Neural cell (in vitro differentiated cells): ENCODE measurements at regions not wholly inside any gene's neighbourhood (a gene's known extent, or its start where the extent isn't known, plus 50 kb on each side); places are given as distances from the start of the nearest gene placed in this dataset.

Experiments used
- H2AFZ ChIP-seq: fragments of 200-600, 300-800 bp; sonication (generic), shearing (Covaris generic); 2 replicates; pipeline ENCODE4 v1.6.0; 2014; ENCODE audit warnings: low read depth, mild to moderate bottlenecking, antibody characterized with exemption, low read length, moderate library complexity
- H3F3A ChIP-seq: fragments of 200-600 bp; shearing (Covaris generic); 2 replicates; pipeline ENCODE4 v1.6.1; 2016; ENCODE audit warnings: mild to moderate bottlenecking, moderate library complexity, mixed read lengths, antibody characterized with exemption, low read length; ENCODE audit not compliant: insufficient read depth, poor library complexity, severe bottlenecking
- H3K27ac ChIP-seq: fragments of 200-600, 300-800 bp; sonication (generic), shearing (Covaris generic); 2 replicates; pipeline ENCODE4 v1.5.1; 2014; ENCODE audit warnings: mild to moderate bottlenecking, low read length, moderate library complexity
- H3K27me3 ChIP-seq: fragments of 300-800, 200-600 bp; sonication (generic), shearing (Covaris generic); 2 replicates; pipeline ENCODE4 v1.6.0; 2014; ENCODE audit warnings: mild to moderate bottlenecking, low read depth, low read length, moderate library complexity; ENCODE audit not compliant: insufficient read depth
- H3K36me3 ChIP-seq: fragments of 300-800, 200-600 bp; sonication (generic), shearing (Covaris generic); 2 replicates; pipeline ENCODE4 v1.5.1; 2014; ENCODE audit warnings: mild to moderate bottlenecking, antibody characterized with exemption, low read length, moderate library complexity; ENCODE audit not compliant: insufficient read depth
- H3K4me2 ChIP-seq: fragments of 300-800, 200-600 bp; sonication (generic), shearing (Covaris generic); 2 replicates; pipeline ENCODE4 v1.6.0; 2014; ENCODE audit warnings: mild to moderate bottlenecking, low read length
- H3K4me3 ChIP-seq: fragments of 300-800, 200-600 bp; sonication (generic), shearing (Covaris generic); 2 replicates; pipeline ENCODE4 v1.5.1; 2014; ENCODE audit warnings: mild to moderate bottlenecking, low read length, moderate library complexity
- H3K79me2 ChIP-seq: fragments of 200-600 bp; shearing (Covaris generic); replicated peaks from 2 replicates; pipeline ENCODE4 v1.6.0; 2014; ENCODE audit warnings: mild to moderate bottlenecking, low read length, moderate library complexity; ENCODE audit not compliant: insufficient read depth
- H3K9ac ChIP-seq: fragments of 300-800, 200-600 bp; sonication (generic), shearing (Covaris generic); 2 replicates; pipeline ENCODE4 v1.6.1; 2016; ENCODE audit warnings: mild to moderate bottlenecking, low read length, mixed read lengths
- H3K9me2 ChIP-seq: fragments of 200-600 bp; shearing (Covaris generic); 2 replicates; pipeline ENCODE4 v1.6.1; 2016; ENCODE audit warnings: mild to moderate bottlenecking, low read length, mixed read lengths; ENCODE audit not compliant: insufficient read depth
- H3K9me3 ChIP-seq: fragments of 200-600, 300-800 bp; sonication (generic), shearing (Covaris generic); 2 replicates; pipeline ENCODE4 v1.6.1; 2016; ENCODE audit warnings: mild to moderate bottlenecking, mixed run types, low read length, moderate library complexity, mixed read lengths
- H4K20me1 ChIP-seq: fragments of 200-600 bp; shearing (Covaris generic); 2 replicates; pipeline ENCODE4 v1.6.1; 2016; ENCODE audit warnings: mild to moderate bottlenecking, mixed run types; ENCODE audit not compliant: insufficient read depth
- CTCF ChIP-seq: fragments of 450-650 bp; IDR thresholded peaks from 2 replicates; pipeline ENCODE4 v1.5.1; 2014; ENCODE audit warnings: antibody characterized with exemption, mild to moderate bottlenecking, moderate library complexity; ENCODE audit not compliant: poor library complexity, severe bottlenecking
- EZH2 ChIP-seq: fragments of 200-600, 300-800 bp; shearing (Covaris generic), sonication (generic); IDR thresholded peaks from 2 replicates; pipeline ENCODE4 v1.6.1; 2014; ENCODE audit warnings: antibody characterized with exemption, low read length, borderline replicate concordance, mild to moderate bottlenecking; ENCODE audit not compliant: insufficient read depth, poor library complexity, severe bottlenecking
- POLR2AphosphoS5 ChIP-seq: IDR thresholded peaks from 2 replicates; pipeline ENCODE4 v1.6.1; 2012
- RAD21 ChIP-seq: fragments of 450-650 bp; conservative IDR thresholded peaks from 2 replicates; pipeline ENCODE4 v1.6.1; 2014; ENCODE audit warnings: antibody characterized with exemption, mild to moderate bottlenecking, moderate library complexity
- REST ChIP-seq: IDR thresholded peaks from 2 replicates; pipeline ENCODE4 v1.6.1; 2012; ENCODE audit warnings: borderline replicate concordance

- Histone ChIP-seq H3K9me3 (no peaks in the 10 kb centered on the region), H3K36me3 (no peaks in the 10 kb centered on the region), H3K4me2 (no peak overlapping the region), H3K79me2 (no peaks in the 10 kb centered on the region), H3K27ac (no peak overlapping the region), H2AFZ (no peak overlapping the region), H3K9ac (no peak overlapping the region), H3K9me2 (no peaks in the 10 kb centered on the region), H3K27me3 (no peaks in the 10 kb centered on the region), H3K4me3 (no peak overlapping the region), H4K20me1 (no peaks in the 10 kb centered on the region), H3F3A (no peaks in the 10 kb centered on the region)
- no peak for TF ChIP-seq POLR2AphosphoS5
- TF ChIP-seq EZH2 = no peak
- TF ChIP-seq RAD21 = no peak
- TF ChIP-seq CTCF = no peak
Observed at GRCh38 chr4:187679450-187679849, 316.1 kb upstream of the ZFP42 start.

- Histone ChIP-seq H2AFZ (no peak overlapping the region), H3K9me3 (no peaks in the 10 kb centered on the region), H3K9me2 (no peaks in the 10 kb centered on the region), H3K4me2 (no peak overlapping the region), H3K4me3 (no peak overlapping the region), H3F3A (no peaks in the 10 kb centered on the region), H3K27me3 (no peaks in the 10 kb centered on the region), H3K36me3 (no peaks in the 10 kb centered on the region), H4K20me1 (no peaks in the 10 kb centered on the region), H3K27ac (no peak overlapping the region), H3K79me2 (no peaks in the 10 kb centered on the region), H3K9ac (no peak overlapping the region)
- TF ChIP-seq POLR2AphosphoS5 = no peak
Observed at GRCh38 chr4:187685247-187685646, 310.3 kb upstream of the ZFP42 start.

- no peaks in the 10 kb centered on the region for H4K20me1 ChIP-seq
- no peaks in the 10 kb centered on the region for H3F3A ChIP-seq
- no peak overlapping the region for H3K4me3 ChIP-seq
- H3K9me2 ChIP-seq = no peaks in the 10 kb centered on the region
- H2AFZ ChIP-seq = no peak overlapping the region
- H3K9me3 ChIP-seq = no peaks in the 10 kb centered on the region
- H3K9ac ChIP-seq = no peak overlapping the region
- H3K4me2 ChIP-seq = no peak overlapping the region
- no peaks in the 10 kb centered on the region for H3K27me3 ChIP-seq
- no peaks in the 10 kb centered on the region for H3K36me3 ChIP-seq
- no peaks in the 10 kb centered on the region for H3K79me2 ChIP-seq
- no peak overlapping the region for H3K27ac ChIP-seq
- TF ChIP-seq REST (no peak), EZH2 (no peak)
Observed at GRCh38 chr4:187687697-187688096, 307.9 kb upstream of the ZFP42 start.
